ENCODE measurements at regions not wholly inside any gene's neighbourhood (a gene's known extent, or its start where the extent isn't known, plus 50 kb on each side); places are given as distances from the start of the nearest gene placed in this dataset.

GRCh38 chr18:51999351-51999750 is 340.6 kb upstream of the DCC start:
- no peak overlapping the region for H3K27ac ChIP-seq (ENCODE audit: low read depth, low read length)
- no peak overlapping the region for H2AK5ac ChIP-seq (ENCODE audit: low read depth, low read length)
- no peak overlapping the region for H2BK5ac ChIP-seq (ENCODE audit: low read depth, low read length)
- H2AFZ ChIP-seq (ENCODE audit: low read length), result no peak overlapping the region
- H3K14ac ChIP-seq (ENCODE audit: insufficient read length), result no peak overlapping the region
- no peaks in the 10 kb centered on the region for H3K9me3 ChIP-seq (ENCODE audit: insufficient read depth in 2 of 2, low read depth in 1 of 2, low read length in 1 of 2)
- no peak overlapping the region for H2BK12ac ChIP-seq (ENCODE audit: low read depth, low read length)
- no peaks in the 10 kb centered on the region for H3K79me1 ChIP-seq (ENCODE audit: low read depth, low read length)
- H3K4ac ChIP-seq (replicated peaks; ENCODE audit: insufficient read length, low read depth, low read length), result no peak overlapping the region
- H3K4me3 ChIP-seq (ENCODE audit: extremely low read depth in 1 of 4, insufficient read depth in 2 of 4, low read depth in 3 of 4, low read length in 4 of 4), result no peak overlapping the region
- 89% methylated on average over 2 of the region's 2 CpGs; no CpG with 5 or more reads in 1 of the 2 experiments for WGBS, 2 experiments (ENCODE audit: extremely low coverage in 1 of 2, insufficient coverage in 1 of 2, insufficient read length in 1 of 2, insufficient replicate concordance in 2 of 2, low coverage in 1 of 2, low lambda C conversion rate in 2 of 2, missing lambda C conversion rate in 1 of 2)
- H3K56ac ChIP-seq (replicated peaks; ENCODE audit: insufficient read length, low read depth, low read length), result no peak overlapping the region
- no peaks in the 10 kb centered on the region for H4K20me1 ChIP-seq (replicated peaks in 1 of 2; ENCODE audit: control insufficient read depth in 1 of 2, insufficient read depth in 2 of 2, low read length in 2 of 2)
- ChIA-PET POLR2A (ENCODE audit: partially characterized antibody) (no interaction called here), CTCF (ENCODE audit: partially characterized antibody) (interaction anchor here (0.8 kb wide), 1 partner anchor 9 kb away, joined by 3 read pairs; no protein-coding TSS in a partner anchor)
- no peak overlapping the region for H4K5ac ChIP-seq (ENCODE audit: insufficient read length, low read depth, low read length)
- no peak overlapping the region for H2BK120ac ChIP-seq (replicated peaks; ENCODE audit: low read depth, low read length)
- DNase-seq (ENCODE audit: low read depth in 1 of 2, low spot score in 2 of 2) (no peak), FAIRE-seq (no peak)
- no peaks in the 10 kb centered on the region for H3K79me2 ChIP-seq (ENCODE audit: control insufficient read depth in 1 of 2, insufficient read depth in 2 of 2, low read length in 2 of 2)
- no peak overlapping the region for H2BK20ac ChIP-seq (ENCODE audit: low read length)
- H3K36me3 ChIP-seq (ENCODE audit: control insufficient read depth in 2 of 4, insufficient read depth in 4 of 4, low read length in 3 of 4), result no peaks in the 10 kb centered on the region
- no peaks in the 10 kb centered on the region for H3K23me2 ChIP-seq (ENCODE audit: low read depth, low read length)
- no peak overlapping the region for H2BK15ac ChIP-seq (ENCODE audit: low read length)
- H4K8ac ChIP-seq (ENCODE audit: extremely low read depth, insufficient read depth, low read length), result no peak overlapping the region
- no peak overlapping the region for H3K23ac ChIP-seq (ENCODE audit: insufficient read length)
- no peak overlapping the region for H4K91ac ChIP-seq (replicated peaks; ENCODE audit: insufficient read length, low read length)
- H3K27me3 ChIP-seq (replicated peaks in 1 of 4; ENCODE audit: control insufficient read depth in 3 of 4, extremely low read depth in 1 of 4, insufficient read depth in 3 of 4, low read length in 3 of 4), result no peaks in the 10 kb centered on the region
- TF ChIP-seq RFX5 (IDR thresholded peaks at IDR 0.05; ENCODE audit: borderline replicate concordance, low read depth, low read length) (no peak), BACH1 (IDR thresholded peaks at IDR 0.05; ENCODE audit: low read length) (no peak), MAX (IDR thresholded peaks at IDR 0.05) (no peak), JUN (IDR thresholded peaks at IDR 0.05; ENCODE audit: low read depth, low read length) (no peak), JUND (IDR thresholded peaks at IDR 0.05; ENCODE audit: low read length) (no peak), YY1 (IDR thresholded peaks at IDR 0.05; ENCODE audit: low read depth, low read length) (no peak), CREB1 (IDR thresholded peaks at IDR 0.05) (no peak), CTBP2 (IDR thresholded peaks at IDR 0.05; ENCODE audit: borderline replicate concordance, insufficient read depth, insufficient read length, low read length) (no peak)
- H3K4me1 ChIP-seq (replicated peaks in 1 of 4; ENCODE audit: control insufficient read depth in 3 of 4, insufficient read depth in 4 of 4, low read length in 3 of 4), result peaks cover 0 to 3% (median 0%) of the 10 kb centered on the region in 4 experiments; a peak in 1 of 7 replicates
- no peak overlapping the region for H3K18ac ChIP-seq (ENCODE audit: extremely low read depth, low read length)
- no peak overlapping the region for H3K9ac ChIP-seq (replicated peaks in 1 of 4; ENCODE audit: extremely low read depth in 1 of 4, low read depth in 3 of 4, low read length in 3 of 4)
- no peak overlapping the region for H3K4me2 ChIP-seq (ENCODE audit: insufficient read depth in 1 of 2, low read depth in 2 of 2, low read length in 2 of 2)
